Right atrium auricular region (tissue), 2 donors: ENCODE measurements at regions not wholly inside any gene's neighbourhood (a gene's known extent, or its start where the extent isn't known, plus 50 kb on each side); places are given as distances from the start of the nearest gene placed in this dataset.

Experiments used
- DNase-seq: peaks from one replicate; pipeline ENCODE4 v3.0.0-alpha.2; 2019; ENCODE audit warnings: low spot score
- H3K27ac ChIP-seq, 2 donors: fragments of 200-600 bp; sonication (generic); 1 replicate in 1 of 2; 2 replicates in 1 of 2; pipeline ENCODE4 v1.5.1; 2016 to 2019
- H3K27me3 ChIP-seq, 2 donors: fragments of 200-600 bp; sonication (generic); one replicate each; pipeline versions ENCODE4 v1.5.1 to v1.6.0; 2017 to 2019
- H3K36me3 ChIP-seq: fragments of 200-600 bp; sonication (generic); one replicate; pipeline ENCODE4 v1.5.1; 2016
- H3K4me1 ChIP-seq, 2 donors: fragments of 200-600 bp; sonication (generic); one replicate each; pipeline versions ENCODE4 v1.5.1 to v1.6.0; 2017 to 2019
- H3K4me3 ChIP-seq, 2 donors: fragments of 200-600 bp; sonication (generic); 1 replicate in 1 of 2; 2 replicates in 1 of 2; pipeline ENCODE4 v1.5.1; 2017 to 2019; ENCODE audit warnings: mild to moderate bottlenecking in 1 of 2, moderate library complexity in 1 of 2
- H3K9me3 ChIP-seq, 2 donors: fragments of 200-600 bp; sonication (generic); one replicate each; pipeline ENCODE4 v1.5.1; 2019
- TF ChIP-seq, protein P1 (sequence below), 2 donors: fragments of 200-600 bp; sonication (generic); IDR thresholded peaks; one replicate each; pipeline ENCODE4 v1.5.1; 2019; ENCODE audit warnings: antibody characterized with exemption in 2 of 2

GRCh38 chr2:180722551-180723239, 257.7 kb upstream of the UBE2E3 start:
- Histone ChIP-seq H3K36me3 (no peaks in the 10 kb centered on the region), H3K9me3 (no peaks in the 10 kb centered on the region), H3K4me1 (no peaks in the 10 kb centered on the region), H3K27me3 (no peaks in the 10 kb centered on the region), H3K27ac (no peak overlapping the region), H3K4me3 (no peak overlapping the region)
- no peak for DNase-seq
- TF ChIP-seq, protein P1, sequence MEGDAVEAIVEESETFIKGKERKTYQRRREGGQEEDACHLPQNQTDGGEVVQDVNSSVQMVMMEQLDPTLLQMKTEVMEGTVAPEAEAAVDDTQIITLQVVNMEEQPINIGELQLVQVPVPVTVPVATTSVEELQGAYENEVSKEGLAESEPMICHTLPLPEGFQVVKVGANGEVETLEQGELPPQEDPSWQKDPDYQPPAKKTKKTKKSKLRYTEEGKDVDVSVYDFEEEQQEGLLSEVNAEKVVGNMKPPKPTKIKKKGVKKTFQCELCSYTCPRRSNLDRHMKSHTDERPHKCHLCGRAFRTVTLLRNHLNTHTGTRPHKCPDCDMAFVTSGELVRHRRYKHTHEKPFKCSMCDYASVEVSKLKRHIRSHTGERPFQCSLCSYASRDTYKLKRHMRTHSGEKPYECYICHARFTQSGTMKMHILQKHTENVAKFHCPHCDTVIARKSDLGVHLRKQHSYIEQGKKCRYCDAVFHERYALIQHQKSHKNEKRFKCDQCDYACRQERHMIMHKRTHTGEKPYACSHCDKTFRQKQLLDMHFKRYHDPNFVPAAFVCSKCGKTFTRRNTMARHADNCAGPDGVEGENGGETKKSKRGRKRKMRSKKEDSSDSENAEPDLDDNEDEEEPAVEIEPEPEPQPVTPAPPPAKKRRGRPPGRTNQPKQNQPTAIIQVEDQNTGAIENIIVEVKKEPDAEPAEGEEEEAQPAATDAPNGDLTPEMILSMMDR (IDR thresholded peaks at IDR 0.05) = no peak

DNA sequence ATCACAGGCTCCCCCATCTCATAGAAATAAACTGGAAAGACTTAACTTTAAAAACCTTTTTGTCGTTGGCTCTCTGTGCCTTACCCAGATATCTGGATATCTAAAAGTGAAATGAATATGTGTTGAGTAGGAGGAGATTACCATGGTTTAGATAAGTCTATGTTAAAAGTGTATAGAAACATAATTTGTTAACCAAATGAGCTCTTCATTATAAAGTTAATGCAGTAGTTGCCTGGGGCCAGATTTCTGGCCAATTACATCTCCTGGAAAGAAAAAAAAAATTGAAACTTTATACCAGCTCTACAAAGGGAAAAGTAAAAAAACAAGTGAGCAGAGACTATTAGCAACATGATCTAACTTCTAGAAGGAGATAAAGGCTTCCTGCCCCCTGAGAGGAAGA, 259.6 kb upstream of the UBE2E3 start:
- Histone ChIP-seq H3K36me3 (no peaks in the 10 kb centered on the region), H3K9me3 (no peaks in the 10 kb centered on the region), H3K27me3 (no peaks in the 10 kb centered on the region), H3K4me1 (no peaks in the 10 kb centered on the region), H3K4me3 (no peak overlapping the region), H3K27ac (no peak overlapping the region)
- TF ChIP-seq, protein P1 (IDR thresholded peaks at IDR 0.05) = no peak
- no peak for DNase-seq

DNA sequence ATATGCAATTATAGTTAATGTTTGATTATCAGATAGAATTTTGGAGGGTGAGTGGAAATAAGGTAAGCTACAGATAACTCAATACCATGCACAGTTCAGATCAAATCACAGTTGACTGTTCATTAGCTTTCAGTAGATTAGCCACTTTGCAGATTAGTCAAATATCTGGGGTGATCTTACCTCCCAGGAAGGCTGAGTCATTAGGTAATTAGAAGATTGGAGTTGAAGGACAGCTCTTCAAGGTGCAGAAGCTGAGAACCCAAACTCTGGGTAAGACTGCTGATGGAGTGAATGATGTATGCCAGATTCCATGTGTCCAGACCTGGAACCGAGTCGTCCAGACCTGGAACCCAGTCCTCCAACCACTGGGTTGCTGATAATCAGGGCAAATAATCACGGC, 262.8 kb upstream of the UBE2E3 start:
- Histone ChIP-seq H3K36me3 (no peaks in the 10 kb centered on the region), H3K27me3 (no peaks in the 10 kb centered on the region), H3K9me3 (peaks cover 0 to under 1% of the 10 kb centered on the region in 2 donors), H3K4me3 (no peak overlapping the region), H3K4me1 (no peaks in the 10 kb centered on the region), H3K27ac (no peak overlapping the region)
- DNase-seq = no peak
- TF ChIP-seq, protein P1 (IDR thresholded peaks at IDR 0.05) = no peak

DNA sequence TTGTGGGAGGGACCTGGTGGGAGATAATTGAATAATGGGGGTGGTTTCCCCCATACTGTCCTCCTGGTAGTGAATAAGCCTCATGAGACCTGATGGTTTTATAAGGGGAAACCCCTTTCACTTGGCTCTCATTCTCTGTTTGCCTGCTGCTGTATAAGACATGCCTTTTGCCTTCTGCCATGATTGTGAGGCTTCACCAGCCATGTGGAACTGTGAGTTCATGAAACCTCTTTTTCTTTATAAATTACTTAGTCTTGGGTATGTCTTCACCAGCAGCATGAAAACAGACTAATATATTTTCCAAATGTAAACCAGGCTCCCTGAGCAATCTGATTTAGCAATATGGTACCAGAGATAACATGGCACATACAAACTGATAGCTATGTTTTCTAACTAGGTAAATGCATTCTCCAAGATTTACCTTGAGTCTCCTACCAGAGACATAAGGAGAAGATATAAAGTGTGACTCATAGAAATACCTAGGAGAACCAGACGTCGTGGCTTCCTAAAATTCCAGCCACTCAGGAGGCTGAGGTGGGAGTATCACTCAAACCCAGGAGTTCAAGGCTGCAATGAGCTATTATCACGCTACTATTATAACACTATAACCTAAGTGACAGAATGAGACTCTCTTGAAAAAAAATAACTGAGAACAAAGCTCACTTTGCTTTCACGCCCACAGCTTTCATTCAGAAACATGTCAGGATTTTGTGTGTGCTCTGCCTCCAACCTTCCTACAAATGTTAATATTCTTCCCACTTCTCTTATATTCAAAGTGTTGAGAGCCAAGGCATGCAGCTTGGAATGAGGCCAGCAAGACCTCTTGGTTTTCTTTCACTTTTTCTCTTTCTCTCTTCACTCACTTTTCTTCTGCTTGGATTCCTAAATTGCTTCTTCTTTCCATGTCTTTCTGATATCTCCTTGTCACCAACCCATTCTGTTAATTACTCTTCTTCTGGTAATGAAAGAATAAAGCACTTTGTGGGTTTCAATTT, 263.9 kb upstream of the UBE2E3 start:
- H3K9me3 ChIP-seq = peaks cover 0 to 5% of the 10 kb centered on the region in 2 donors
- TF ChIP-seq, protein P1 (IDR thresholded peaks at IDR 0.05) = no peak
- H3K36me3 ChIP-seq = no peaks in the 10 kb centered on the region
- no peaks in the 10 kb centered on the region for H3K4me1 ChIP-seq
- DNase-seq = no peak
- H3K4me3 ChIP-seq = no peak overlapping the region
- H3K27ac ChIP-seq = no peak overlapping the region
- no peaks in the 10 kb centered on the region for H3K27me3 ChIP-seq

GRCh38 chr2:180715044-180715443, 265.4 kb upstream of the UBE2E3 start:
- Histone ChIP-seq H3K36me3 (no peaks in the 10 kb centered on the region), H3K9me3 (peaks cover 0 to 5% of the 10 kb centered on the region in 2 donors), H3K27me3 (no peaks in the 10 kb centered on the region), H3K4me1 (no peaks in the 10 kb centered on the region), H3K27ac (no peak overlapping the region), H3K4me3 (no peak overlapping the region)
- TF ChIP-seq, protein P1 (IDR thresholded peaks at IDR 0.05) = no peak
- no peak for DNase-seq
